GM19240 (cell line): ENCODE measurements at regions not wholly inside any gene's neighbourhood (a gene's known extent, or its start where the extent isn't known, plus 50 kb on each side); places are given as distances from the start of the nearest gene placed in this dataset.

ENCODE experiments used
- DNase-seq: peaks from one replicate; pipeline ENCODE4 v3.0.0; 2011; ENCODE audit warnings: low spot score; ENCODE audit not compliant: insufficient read length

- no peak for DNase-seq
Observed at GRCh38 chr3:152516216-152516615, 247.5 kb downstream of the MBNL1 start.

GRCh38 chr3:152517502-152517901, 248.8 kb downstream of the MBNL1 start:
- DNase-seq: no peak

GRCh38 chr3:152518346-152518745, 249.6 kb downstream of the MBNL1 start:
- no peak for DNase-seq

GRCh38 chr3:152519376-152519775, 250.6 kb downstream of the MBNL1 start:
- no peak for DNase-seq

- DNase-seq: no peak
Observed at GRCh38 chr3:152522036-152522435, 253.3 kb downstream of the MBNL1 start.

GRCh38 chr3:152524198-152525140, 255.7 kb downstream of the MBNL1 start:
- DNase-seq: no peak

- no peak for DNase-seq
Observed at GRCh38 chr3:152531717-152532116, 263.0 kb downstream of the MBNL1 start.

- no peak for DNase-seq
Observed at GRCh38 chr3:152538518-152538917, 269.8 kb downstream of the MBNL1 start.

GRCh38 chr3:152539191-152539764, 270.5 kb downstream of the MBNL1 start:
- DNase-seq: no peak

- DNase-seq: no peak
Observed at GRCh38 chr3:152540120-152540519, 271.4 kb downstream of the MBNL1 start.

- no peak for DNase-seq
Observed at GRCh38 chr3:152547153-152547552, 278.4 kb downstream of the MBNL1 start.

- no peak for DNase-seq
Observed at GRCh38 chr3:152549263-152549662, 280.5 kb downstream of the MBNL1 start.

- DNase-seq: no peak
Observed at GRCh38 chr3:152550284-152550683, 281.6 kb downstream of the MBNL1 start.

- DNase-seq: no peak
Observed at GRCh38 chr3:152554980-152555379, 280.0 kb upstream of the P2RY1 start.

GRCh38 chr3:152555666-152556291, 279.2 kb upstream of the P2RY1 start:
- DNase-seq: no peak

GRCh38 chr3:152556731-152557254, 278.1 kb upstream of the P2RY1 start:
- DNase-seq: peak; percentile 10

GRCh38 chr3:152557302-152557999, 277.5 kb upstream of the P2RY1 start:
- DNase-seq: no peak

GRCh38 chr3:152558386-152558785, 276.5 kb upstream of the P2RY1 start:
- DNase-seq: no peak

- DNase-seq: no peak
Observed at GRCh38 chr3:152559246-152559645, 275.7 kb upstream of the P2RY1 start.

- DNase-seq: no peak
Observed at GRCh38 chr3:152564459-152564858, 270.5 kb upstream of the P2RY1 start.

GRCh38 chr3:152574461-152575079, 260.4 kb upstream of the P2RY1 start:
- DNase-seq: no peak
